NCI-H526 treated with DMSO at 0.1 percent for 48 hours (cell line): ENCODE measurements at regions not wholly inside any gene's neighbourhood (a gene's known extent, or its start where the extent isn't known, plus 50 kb on each side); places are given as distances from the start of the nearest gene placed in this dataset.
"Not testable (repeated sequence)": the region's sequence is repeated elsewhere in the genome, so short reads cannot be mapped to it uniquely, and the experiment has no call there.

Experiments
- DNase-seq: peaks from one replicate; lab custom pipeline; 2025; lab: John Stamatoyannopoulos, UW

DNA sequence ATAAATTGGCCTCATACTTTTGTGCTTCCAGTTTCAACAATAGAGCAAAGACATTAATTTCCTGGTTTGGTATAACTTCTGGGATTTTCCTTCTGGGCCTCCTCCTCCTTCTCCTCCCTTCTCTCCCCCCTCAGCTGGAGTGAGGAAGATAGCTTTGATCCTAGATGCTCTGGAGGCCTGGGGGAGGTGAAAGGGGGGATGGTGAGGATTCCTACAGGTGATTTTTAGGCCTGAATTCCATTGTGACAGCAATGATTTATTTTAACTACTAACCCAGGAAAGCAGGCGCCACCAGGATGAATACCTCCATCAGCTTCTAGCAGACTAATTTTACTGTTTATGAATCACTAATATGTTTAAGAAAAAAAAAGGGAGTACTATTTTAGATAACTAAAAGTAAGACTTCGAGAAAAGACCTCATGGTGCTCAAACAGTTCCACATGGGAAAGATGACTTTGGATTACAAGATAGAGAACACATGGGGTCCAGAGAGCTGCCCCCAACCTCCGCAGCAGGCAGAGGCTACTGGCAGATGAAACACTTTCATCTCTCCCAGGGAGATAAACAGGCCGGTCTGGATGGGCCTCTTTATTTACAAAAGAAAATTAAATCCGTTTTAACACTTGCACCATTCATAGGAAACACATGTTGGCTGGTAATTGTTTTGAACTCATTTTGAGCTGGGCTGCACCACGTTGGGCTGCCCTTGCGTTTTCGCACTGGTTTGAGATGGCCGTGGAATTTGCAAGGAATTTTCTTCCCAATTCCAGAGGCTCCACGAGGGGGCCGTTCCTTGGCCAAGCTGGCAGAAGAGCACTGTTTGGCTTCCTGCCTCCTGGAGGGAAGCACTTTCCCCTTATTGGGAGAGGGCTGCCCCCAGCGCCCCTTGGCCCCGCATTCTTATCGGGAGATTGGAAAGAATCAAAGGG is 125.1 kb upstream of the STX18 start:
- DNase-seq, result no peak

DNA sequence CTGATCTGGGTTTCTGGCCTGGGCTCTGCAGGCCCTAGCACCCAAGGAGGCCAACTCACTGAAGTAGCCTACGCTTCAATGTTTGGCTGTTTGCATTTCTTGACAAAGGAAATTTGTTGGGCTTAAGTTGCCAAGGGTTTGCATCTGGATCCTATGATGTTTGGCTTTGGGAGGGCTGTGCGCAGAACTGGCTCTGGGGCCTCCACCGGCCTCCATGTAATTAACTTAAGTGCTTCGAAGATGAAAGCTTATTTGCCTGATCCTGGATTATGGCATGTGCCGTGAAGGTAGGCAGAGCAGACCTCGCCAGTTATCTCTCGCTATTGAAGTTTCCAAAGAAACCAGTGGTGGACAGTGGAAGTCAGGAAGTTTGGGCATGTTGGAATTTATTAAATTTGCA is 124.3 kb upstream of the STX18 start:
- DNase-seq, result no peak

DNA sequence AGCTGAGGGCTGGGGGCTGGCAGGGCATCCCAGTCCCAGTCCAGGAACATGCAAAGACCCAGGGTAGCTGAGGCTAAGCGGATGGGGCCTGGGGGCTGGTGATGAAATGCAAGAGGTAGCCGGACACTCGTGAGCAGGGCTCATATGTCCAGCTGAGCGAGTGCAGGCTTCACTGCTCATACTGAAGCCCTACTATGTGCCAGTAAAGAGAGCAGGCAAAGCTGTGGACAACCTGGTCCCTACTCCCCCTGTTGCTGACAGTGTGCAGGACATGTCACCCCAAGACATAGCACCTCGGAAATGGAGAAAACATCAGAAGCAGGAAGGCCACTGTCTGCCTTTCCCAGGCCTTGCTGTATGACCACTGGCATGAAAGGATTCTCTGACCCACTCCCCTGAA is 122.4 kb upstream of the STX18 start:
- no peak for DNase-seq

DNA sequence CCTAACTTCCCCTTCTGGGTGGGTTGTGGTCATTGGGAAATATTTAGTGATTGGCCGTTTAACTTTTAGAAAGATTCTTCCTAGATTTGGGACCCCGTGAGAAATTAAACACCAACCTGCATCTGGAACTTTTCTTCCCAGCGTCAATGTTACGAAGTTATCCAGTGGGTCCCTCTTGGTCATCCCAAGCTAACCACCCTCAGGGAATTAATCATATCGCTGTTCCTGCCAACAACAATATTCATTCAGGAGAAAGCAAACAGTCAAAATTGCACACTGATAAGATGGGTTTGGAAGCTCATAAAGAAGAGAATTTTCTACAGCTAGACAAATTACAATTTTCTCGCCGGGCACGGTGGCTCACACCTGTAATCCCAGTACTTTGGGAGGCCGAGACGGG is 121.2 kb upstream of the STX18 start:
- DNase-seq, result no peak

GRCh38 chr4:4662230-4662629 is 120.4 kb upstream of the STX18 start:
- no peak for DNase-seq

DNA sequence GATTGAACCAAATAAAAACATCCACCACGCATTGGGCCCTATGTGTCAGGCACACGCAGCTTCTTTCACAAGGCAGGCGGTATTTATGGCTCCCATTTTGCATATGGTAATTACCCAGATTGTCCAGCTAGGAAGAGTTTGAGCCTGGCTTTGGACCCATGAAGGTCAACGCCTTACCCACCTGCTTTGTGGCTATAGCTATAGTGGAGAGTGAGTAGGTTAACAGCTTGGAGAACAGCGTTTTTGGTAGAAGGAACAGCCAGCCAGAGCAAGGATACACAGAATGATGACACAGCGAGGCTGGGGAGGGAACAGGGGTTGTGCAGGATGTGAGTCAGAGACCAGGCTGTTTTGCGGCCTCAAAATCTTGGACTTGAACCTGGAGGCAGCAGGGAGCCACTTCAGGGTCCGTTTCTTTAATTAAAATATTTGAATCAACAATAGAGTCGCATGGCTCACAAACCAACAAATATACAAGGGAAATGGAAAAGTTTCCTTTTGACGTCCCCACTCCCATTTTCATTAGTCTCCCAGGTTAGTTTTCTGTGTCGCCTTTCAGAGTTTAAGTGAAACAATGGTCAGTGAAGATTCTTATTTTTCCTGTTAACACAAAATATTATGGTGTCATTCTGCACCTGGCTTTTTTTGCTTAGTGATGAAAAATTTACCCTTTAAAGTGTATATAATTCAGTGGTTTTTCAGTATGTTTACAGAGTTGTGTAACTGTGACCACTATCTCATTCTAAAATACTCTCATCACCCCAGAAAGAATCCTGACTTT is 118.2 kb upstream of the STX18 start:
- DNase-seq, result no peak

- DNase-seq, result no peak
Observed at GRCh38 chr4:4658052-4658451, 116.2 kb upstream of the STX18 start.

DNA sequence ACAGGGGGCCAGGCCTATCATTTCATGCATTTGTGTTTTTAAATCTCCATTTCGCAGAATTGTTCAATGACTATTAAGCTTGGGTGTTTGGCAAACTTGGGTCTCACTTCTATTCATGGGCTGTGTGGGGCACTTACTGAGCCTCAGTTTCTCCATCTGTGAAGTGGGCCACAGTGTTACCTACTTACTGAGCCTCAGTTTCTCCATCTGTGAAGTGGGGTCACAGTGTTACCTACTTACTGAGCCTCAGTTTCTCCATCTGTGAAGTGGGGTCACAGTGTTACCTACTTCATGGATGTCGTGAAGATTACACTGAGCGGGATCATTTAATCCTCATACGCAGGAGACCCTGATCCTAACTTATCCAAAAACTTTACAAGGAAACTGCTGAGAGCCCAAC is 115.1 kb upstream of the STX18 start:
- DNase-seq, result no peak

- no peak for DNase-seq
Observed at GRCh38 chr4:4655901-4656300, 114.1 kb upstream of the STX18 start.

DNA sequence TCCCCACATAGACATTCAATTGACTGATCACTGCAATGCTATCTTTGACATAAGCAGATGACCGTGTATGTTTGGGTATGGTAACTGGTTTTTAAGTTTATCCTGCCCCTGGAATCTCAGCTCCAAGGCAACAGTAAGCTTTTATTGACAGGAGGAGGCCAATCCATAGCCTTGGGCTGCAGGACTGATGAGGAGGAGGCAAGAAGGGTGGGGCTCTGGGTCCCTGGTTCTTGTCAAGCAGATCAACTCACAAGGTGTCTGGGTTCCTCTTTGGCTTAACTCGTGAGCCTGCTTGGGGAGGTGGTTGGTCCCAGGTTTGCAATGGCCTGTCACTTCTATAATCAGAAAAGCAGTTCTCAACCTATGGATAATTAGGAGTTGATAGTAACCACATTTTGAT is 113.2 kb upstream of the STX18 start:
- no peak for DNase-seq

DNA sequence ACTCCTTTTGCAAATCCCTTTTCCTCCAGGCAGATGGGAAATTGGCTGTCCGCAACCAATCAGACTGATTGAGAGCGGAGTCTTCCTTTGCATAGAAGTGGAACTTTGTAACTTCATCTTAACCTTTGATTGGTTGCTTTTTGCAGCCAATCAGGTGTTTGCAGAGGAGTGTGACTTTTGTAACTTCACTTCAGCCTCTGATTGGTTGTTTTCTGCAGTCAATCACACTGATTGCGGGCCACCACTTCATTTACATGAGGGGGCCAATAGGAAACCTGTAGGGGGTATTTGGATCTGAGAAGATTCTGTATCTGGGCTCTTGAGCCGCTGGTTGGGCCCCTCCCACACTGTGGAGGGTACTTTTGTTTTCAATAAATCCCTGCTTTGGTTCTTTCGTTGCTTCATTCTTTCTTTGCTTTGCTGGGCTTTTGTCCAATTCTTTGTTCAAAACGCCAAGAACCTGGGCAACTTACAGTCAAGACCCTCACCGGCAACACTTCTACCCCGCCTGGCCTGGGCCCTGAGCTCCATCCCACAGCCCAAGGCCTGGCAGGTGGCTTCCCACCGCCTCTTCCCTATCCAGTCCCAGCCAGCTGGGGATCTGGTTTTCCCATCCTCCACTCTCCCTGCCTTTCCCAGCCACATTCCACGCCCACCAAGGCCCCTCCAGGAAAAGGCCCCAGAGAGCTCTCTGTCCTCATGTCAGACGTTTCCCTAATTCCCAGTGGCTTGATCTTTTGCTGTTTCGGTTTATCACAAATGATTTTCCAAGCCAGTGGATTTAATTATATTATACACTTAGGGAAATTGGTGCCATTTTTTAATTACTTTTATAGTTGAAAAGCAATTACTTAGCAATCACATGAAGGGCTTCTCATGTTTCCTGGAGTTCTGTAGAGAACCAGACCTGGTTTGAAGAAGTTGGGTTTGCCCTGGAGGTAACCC is 110.2 kb upstream of the STX18 start:
- no peak for DNase-seq

DNA sequence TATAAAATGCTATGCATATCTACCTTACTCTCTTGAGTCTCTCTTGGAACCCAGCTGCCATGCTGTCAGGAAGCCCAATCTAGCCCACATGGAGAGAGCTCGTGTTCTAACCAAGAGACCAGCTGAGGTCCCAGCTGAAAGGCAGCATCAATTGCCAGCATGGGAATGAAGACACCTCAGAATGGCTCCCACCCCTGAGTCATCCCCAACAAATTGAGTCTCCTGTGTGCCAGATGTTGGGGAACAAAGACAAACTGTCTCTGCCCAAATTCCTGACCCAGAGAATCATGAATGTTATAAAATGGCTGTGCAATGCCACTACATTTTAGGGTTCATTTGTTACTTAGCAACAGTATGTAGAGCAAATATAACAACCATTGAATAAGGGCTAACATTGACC is 105.2 kb upstream of the STX18 start:
- DNase-seq, result no peak

- DNase-seq, result no peak
Observed at GRCh38 chr4:4645743-4646142, 103.9 kb upstream of the STX18 start.

DNA sequence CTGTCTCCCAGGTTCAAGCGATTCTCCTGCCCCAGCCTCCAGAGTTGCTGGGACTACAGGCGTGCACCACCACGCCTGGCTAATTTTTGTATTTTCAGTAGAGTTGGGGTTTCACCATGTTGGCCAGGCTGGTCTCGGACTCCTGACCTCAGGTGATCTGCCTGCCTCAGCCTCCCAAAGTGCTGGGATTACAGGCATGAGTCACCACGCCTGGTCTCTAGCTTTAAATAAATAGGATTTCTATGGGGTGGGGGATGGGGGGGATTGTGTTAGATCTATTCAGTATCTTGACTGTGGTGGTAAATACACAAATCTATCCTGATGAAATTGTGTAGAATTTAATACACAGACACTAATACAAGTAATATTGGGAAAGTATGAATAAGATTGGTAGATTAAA is 102.4 kb upstream of the STX18 start:
- not testable (repeated sequence) for DNase-seq

GRCh38 chr4:4643743-4644142 is 101.9 kb upstream of the STX18 start:
- DNase-seq, result not testable (repeated sequence)

DNA sequence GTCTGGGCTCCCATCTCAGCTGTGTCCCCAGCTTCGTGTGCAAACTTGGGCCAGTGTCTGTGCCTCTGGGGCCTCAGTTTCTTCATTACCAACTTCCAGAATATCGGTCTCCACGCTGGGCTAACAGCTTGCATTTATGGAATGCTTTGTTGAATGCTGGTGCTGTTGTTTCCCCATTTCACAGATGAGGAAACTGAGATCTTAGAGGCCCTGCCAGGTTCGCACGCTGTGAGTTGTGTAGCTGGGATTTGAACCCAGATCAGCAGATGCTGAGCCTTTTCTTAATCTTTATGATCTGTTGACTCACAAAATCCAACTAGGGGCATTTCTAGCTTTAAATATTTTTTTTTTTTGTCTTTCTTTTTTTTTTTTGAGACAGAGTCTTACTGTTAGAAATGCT is 101.5 kb upstream of the STX18 start:
- DNase-seq, result no peak

DNA sequence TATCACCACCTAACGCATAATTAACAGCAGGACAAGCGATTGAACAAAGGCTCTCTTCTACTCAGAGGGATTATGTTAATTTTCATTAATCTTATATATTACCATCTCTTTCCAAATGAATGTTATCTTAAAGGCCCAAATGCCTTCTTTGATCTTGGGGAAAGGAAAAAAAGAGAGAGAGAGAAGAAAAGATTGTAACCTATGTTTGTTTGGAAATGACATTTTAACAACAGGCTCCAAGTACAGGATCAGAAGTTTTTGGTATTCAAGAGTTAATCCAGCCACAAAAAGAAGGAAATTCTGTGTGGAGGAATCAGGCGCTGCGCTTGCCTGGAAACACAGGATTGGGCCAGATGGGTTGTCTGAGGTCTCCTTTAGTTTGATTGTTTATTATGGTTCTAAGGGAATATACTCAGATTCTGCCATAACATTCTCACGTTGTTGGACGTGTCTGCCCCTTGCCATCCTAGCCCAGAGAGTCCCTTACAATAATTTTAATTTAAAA is 100.7 kb upstream of the STX18 start:
- DNase-seq, result no peak

DNA sequence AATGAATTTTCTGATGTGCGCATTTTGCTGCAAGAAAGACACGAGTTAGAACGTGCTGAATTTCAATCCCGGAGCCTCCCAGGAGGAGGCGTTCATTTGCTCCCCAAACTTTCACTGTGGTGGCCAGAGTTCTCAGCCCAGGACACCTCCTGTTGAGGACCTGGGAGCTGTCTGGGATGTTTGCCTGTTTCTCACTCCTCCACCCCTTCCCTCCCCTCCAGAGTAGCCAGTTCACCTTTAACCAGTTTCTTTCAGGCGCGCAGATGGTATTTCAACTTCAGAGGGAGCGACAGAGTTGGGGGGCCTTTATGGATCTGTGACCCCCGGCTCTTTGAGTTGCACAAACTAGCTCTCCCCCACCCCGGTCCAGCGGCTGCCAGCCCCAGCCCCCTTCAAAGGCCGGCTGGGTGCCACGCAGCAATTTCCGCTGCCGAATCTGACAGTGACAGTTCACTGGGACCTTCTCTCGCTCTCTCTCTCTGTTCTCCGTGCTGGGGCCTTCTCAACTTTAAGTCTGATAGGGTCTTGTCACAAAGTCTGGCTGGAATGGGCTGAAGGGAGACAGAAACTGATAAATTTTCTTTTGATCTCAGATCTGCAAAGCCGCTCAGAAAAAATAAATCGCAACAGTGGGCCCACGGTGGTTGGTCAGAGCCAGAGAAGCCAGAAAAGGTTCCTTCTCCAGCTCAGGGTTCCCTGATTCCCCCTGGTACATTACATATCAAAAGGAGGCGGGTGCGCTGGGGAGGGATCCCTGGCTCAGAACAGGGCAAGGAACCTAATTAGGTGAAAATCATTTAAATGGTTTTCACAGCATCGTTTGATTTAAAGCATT is 100.0 kb upstream of the STX18 start:
- DNase-seq, result no peak

DNA sequence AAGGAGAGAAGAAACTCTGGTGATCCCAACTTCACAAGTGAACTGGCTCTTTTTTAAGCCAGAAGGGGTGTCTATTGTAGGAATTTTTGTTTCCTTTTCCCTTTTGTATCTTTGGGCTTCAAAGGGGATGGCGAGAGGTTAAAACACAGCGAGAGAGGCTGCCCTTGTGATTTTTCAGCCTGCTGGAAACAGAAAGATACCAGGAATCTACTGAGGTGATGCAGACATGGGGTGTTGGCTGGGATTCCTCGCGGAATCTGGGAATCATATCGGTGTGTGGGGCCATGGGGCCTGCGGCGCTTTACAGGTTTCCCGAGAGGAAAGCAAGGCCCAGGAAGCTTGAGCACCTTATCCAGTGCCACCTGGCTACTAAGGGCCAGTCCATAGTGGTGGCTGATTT is 99.4 kb upstream of the STX18 start:
- DNase-seq, result no peak

DNA sequence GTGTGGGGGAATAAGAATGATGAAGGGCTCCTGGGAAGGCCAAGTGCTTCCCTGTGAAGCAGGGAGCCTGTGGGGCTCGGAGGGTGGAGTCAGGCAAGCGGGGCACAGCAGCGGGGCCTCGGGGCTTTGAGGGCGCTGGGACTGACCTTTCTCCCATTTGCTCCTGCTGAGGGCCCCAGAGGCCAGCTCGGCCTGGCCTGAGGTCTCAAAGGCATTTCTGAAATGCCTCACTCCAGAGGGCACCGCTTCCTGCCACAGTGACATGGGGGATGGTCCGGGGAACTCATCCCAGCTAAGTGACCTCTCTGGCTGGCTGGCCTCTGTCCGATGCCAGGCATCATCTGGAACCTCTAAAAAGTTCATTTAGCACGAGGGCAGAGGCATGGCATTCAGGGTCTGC is 98.8 kb upstream of the STX18 start:
- no peak for DNase-seq

DNA sequence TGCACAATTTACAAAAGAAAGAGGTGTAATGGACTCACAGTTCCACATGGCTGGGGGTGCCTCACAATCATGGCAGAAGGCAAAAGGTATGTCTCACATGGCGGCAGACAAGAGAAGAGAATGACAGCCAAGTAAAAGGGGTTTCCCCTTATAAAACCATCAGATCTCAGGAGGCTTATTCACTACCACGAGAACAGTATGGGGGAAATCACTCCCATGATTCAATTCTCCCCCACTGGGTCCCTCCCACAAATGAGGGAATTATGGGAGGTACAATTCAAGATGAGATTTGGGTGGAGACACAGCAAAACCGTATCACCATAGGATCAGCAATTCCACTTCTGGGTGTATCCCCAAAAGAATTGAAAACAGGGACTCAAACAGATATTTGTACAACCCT is 97.5 kb upstream of the STX18 start:
- no peak for DNase-seq
